ENCODE measurements at regions not wholly inside any gene's neighbourhood (a gene's known extent, or its start where the extent isn't known, plus 50 kb on each side); places are given as distances from the start of the nearest gene placed in this dataset.

- Histone ChIP-seq H3K36me3 (ENCODE audit: control insufficient read depth, insufficient read depth, low read length) (no peaks in the 10 kb centered on the region), H3K27me3 (replicated peaks; ENCODE audit: control insufficient read depth, insufficient read depth, low read length) (no peaks in the 10 kb centered on the region), H3K4me3 (replicated peaks; ENCODE audit: low read depth, low read length) (no peak overlapping the region)
- TF ChIP-seq, protein P1, sequence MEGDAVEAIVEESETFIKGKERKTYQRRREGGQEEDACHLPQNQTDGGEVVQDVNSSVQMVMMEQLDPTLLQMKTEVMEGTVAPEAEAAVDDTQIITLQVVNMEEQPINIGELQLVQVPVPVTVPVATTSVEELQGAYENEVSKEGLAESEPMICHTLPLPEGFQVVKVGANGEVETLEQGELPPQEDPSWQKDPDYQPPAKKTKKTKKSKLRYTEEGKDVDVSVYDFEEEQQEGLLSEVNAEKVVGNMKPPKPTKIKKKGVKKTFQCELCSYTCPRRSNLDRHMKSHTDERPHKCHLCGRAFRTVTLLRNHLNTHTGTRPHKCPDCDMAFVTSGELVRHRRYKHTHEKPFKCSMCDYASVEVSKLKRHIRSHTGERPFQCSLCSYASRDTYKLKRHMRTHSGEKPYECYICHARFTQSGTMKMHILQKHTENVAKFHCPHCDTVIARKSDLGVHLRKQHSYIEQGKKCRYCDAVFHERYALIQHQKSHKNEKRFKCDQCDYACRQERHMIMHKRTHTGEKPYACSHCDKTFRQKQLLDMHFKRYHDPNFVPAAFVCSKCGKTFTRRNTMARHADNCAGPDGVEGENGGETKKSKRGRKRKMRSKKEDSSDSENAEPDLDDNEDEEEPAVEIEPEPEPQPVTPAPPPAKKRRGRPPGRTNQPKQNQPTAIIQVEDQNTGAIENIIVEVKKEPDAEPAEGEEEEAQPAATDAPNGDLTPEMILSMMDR (IDR thresholded peaks at IDR 0.05; ENCODE audit: insufficient read depth, low read length, poor library complexity, severe bottlenecking) = no peak
- no peak for DNase-seq (ENCODE audit: extremely low read depth, insufficient read length)
Measured at GRCh38 chr2:118689033-118689432, 158.4 kb downstream of the EN1 start.

DNA sequence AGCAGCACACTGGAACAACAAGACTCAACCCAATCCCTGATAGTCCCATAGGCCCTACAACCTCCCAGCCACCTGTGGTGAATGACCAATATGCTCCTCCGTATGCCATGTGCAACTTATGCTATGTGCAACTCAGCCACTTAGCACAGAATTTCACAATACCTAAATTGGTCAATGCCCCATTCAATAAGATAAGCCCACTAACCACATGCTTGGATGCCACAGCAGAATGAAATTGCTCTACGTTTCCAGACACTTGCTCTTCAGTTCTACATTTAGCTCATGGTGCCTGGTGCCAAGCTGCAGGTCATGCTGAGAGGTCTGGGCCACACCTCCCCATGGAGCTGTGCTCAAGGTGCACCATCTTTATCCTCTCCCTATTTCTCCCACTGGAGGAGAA, 159.8 kb downstream of the EN1 start:
- no peak for DNase-seq (ENCODE audit: extremely low read depth, insufficient read length)
- no peaks in the 10 kb centered on the region for H3K27me3 ChIP-seq (replicated peaks; ENCODE audit: control insufficient read depth, insufficient read depth, low read length)
- H3K4me3 ChIP-seq (replicated peaks; ENCODE audit: low read depth, low read length) = no peak overlapping the region
- H3K36me3 ChIP-seq (ENCODE audit: control insufficient read depth, insufficient read depth, low read length) = no peaks in the 10 kb centered on the region
- TF ChIP-seq, protein P1 (IDR thresholded peaks at IDR 0.05; ENCODE audit: insufficient read depth, low read length, poor library complexity, severe bottlenecking) = no peak

DNA sequence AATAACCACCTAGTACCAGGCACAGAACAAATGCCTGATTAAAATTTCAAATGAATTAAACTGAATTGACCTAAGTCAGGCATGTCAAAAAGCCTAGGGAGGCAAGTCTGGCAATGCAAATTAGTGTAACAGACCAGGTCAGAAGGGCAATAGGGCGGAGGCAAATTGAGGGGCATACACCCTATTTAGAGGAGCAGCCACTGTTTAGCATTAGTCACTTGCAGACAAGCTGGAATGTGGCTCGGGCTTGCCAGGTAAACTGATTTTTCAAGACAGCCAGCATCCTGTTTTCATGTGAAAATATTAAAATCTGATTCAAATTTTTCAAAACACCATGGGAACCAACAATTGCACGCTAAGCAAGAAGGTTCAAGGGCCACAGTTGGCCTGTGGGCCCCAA, 160.3 kb downstream of the EN1 start:
- no peak overlapping the region for H3K4me3 ChIP-seq (replicated peaks; ENCODE audit: low read depth, low read length)

DNA sequence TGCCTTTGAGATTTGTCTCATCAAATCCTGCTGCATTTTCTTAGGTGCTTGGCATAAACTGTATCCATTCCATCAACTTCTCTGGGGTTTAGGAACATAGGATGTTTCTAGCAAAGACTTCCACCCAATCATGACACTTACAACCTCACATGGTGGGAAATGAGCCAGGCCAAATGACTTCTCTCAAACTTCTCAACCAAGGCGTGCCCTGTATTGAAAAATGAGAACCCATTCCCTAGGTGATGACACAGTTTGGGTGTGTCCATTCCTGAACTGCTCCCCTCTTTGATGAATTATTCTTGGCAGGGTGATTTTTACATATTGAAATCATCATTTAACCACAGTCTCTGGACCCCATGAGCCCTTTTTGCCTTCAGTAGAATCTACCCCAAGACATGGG, 161.1 kb downstream of the EN1 start:
- DNase-seq (ENCODE audit: extremely low read depth, insufficient read length) = no peak
- Histone ChIP-seq H3K27me3 (replicated peaks; ENCODE audit: control insufficient read depth, insufficient read depth, low read length) (no peaks in the 10 kb centered on the region), H3K36me3 (ENCODE audit: control insufficient read depth, insufficient read depth, low read length) (no peaks in the 10 kb centered on the region), H3K4me3 (replicated peaks; ENCODE audit: low read depth, low read length) (no peak overlapping the region)
- TF ChIP-seq, protein P1 (IDR thresholded peaks at IDR 0.05; ENCODE audit: insufficient read depth, low read length, poor library complexity, severe bottlenecking) = no peak

More for the DNA sequence above, 160.3 kb downstream of the EN1 start:
- no peak for DNase-seq (ENCODE audit: extremely low read depth, insufficient read length)
- TF ChIP-seq, protein P1 (IDR thresholded peaks at IDR 0.05; ENCODE audit: insufficient read depth, low read length, poor library complexity, severe bottlenecking) = no peak
- no peaks in the 10 kb centered on the region for H3K27me3 ChIP-seq (replicated peaks; ENCODE audit: control insufficient read depth, insufficient read depth, low read length)
- no peaks in the 10 kb centered on the region for H3K36me3 ChIP-seq (ENCODE audit: control insufficient read depth, insufficient read depth, low read length)

GRCh38 chr2:118683460-118683859, 164.0 kb downstream of the EN1 start:
- Histone ChIP-seq H3K36me3 (ENCODE audit: control insufficient read depth, insufficient read depth, low read length) (no peaks in the 10 kb centered on the region), H3K4me3 (replicated peaks; ENCODE audit: low read depth, low read length) (no peak overlapping the region), H3K27me3 (replicated peaks; ENCODE audit: control insufficient read depth, insufficient read depth, low read length) (no peaks in the 10 kb centered on the region)
- DNase-seq (ENCODE audit: extremely low read depth, insufficient read length) = no peak
- TF ChIP-seq, protein P1 (IDR thresholded peaks at IDR 0.05; ENCODE audit: insufficient read depth, low read length, poor library complexity, severe bottlenecking) = no peak

- TF ChIP-seq, protein P1 (IDR thresholded peaks at IDR 0.05; ENCODE audit: insufficient read depth, low read length, poor library complexity, severe bottlenecking) = no peak
- Histone ChIP-seq H3K27me3 (replicated peaks; ENCODE audit: control insufficient read depth, insufficient read depth, low read length) (no peaks in the 10 kb centered on the region), H3K4me3 (replicated peaks; ENCODE audit: low read depth, low read length) (no peak overlapping the region), H3K36me3 (ENCODE audit: control insufficient read depth, insufficient read depth, low read length) (no peaks in the 10 kb centered on the region)
- DNase-seq (ENCODE audit: extremely low read depth, insufficient read length) = no peak
Measured at GRCh38 chr2:118678985-118679384, 168.5 kb downstream of the EN1 start.
